ENCODE measurements at regions not wholly inside any gene's neighbourhood (a gene's known extent, or its start where the extent isn't known, plus 50 kb on each side); places are given as distances from the start of the nearest gene placed in this dataset.

- FAIRE-seq (no peak), DNase-seq (ENCODE audit: low spot score) (no peak), ATAC-seq (no peak)
- Histone ChIP-seq H3K36me3 (replicated peaks in 1 of 2; ENCODE audit: control insufficient read depth in 1 of 2, insufficient read depth in 2 of 2, low read length in 2 of 2) (no peaks in the 10 kb centered on the region), H3K4me3 (replicated peaks in 1 of 3; ENCODE audit: insufficient read depth in 1 of 3, low read depth in 2 of 3, low read length in 3 of 3) (no peak overlapping the region), H3K27me3 (ENCODE audit: control insufficient read depth in 1 of 2, insufficient read depth in 2 of 2, low read length in 2 of 2) (no peaks in the 10 kb centered on the region), H3K9ac (ENCODE audit: insufficient read depth, low read depth, low read length) (no peak overlapping the region), H3K4me2 (ENCODE audit: low read depth, low read length) (no peak overlapping the region), H4K20me1 (ENCODE audit: insufficient read depth, low read length) (no peaks in the 10 kb centered on the region), H3K9me3 (ENCODE audit: low read length) (no peaks in the 10 kb centered on the region), H3K79me2 (ENCODE audit: insufficient read depth, low read length) (no peaks in the 10 kb centered on the region), H3K4me1 (ENCODE audit: insufficient read depth, low read length) (no peaks in the 10 kb centered on the region), H2AFZ (ENCODE audit: low read length) (no peak overlapping the region), H3K27ac (ENCODE audit: extremely low read length, insufficient read depth, low read length) (no peak overlapping the region)
- intact Hi-C loops (cut with micrococcal nuclease; ENCODE audit: unreplicated experiment): no loop called here
- WGBS (ENCODE audit: low lambda C conversion rate): 20% methylated on average over 12 of the region's 12 CpGs
- POLR2A ChIA-PET: no interaction called here
- CTCF ChIA-PET (ENCODE audit: low intra/inter-chr PET ratio, low total read pairs): no interaction called here
- TF ChIP-seq SP1 (IDR thresholded peaks at IDR 0.05): no peak
- TF ChIP-seq SP1 (CRISPR knock-in tag; IDR thresholded peaks at IDR 0.05): no peak
- TF ChIP-seq, protein P1, sequence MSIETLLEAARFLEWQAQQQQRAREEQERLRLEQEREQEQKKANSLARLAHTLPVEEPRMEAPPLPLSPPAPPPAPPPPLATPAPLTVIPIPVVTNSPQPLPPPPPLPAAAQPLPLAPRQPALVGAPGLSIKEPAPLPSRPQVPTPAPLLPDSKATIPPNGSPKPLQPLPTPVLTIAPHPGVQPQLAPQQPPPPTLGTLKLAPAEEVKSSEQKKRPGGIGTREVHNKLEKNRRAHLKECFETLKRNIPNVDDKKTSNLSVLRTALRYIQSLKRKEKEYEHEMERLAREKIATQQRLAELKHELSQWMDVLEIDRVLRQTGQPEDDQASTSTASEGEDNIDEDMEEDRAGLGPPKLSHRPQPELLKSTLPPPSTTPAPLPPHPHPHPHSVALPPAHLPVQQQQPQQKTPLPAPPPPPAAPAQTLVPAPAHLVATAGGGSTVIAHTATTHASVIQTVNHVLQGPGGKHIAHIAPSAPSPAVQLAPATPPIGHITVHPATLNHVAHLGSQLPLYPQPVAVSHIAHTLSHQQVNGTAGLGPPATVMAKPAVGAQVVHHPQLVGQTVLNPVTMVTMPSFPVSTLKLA (IDR thresholded peaks at IDR 0.05): peak; percentile 75
- no TSS peak for BruUV-seq (replicated peaks)
- in situ Hi-C loops (cut with HindIII; ENCODE audit: extremely low pct_ligation_motif_present, low pct_unique_long_range_greater_than_20kb): no loop called here
These were observed 114.7 kb upstream of the TNP1 start for GRCh38 chr2:216974321-216975302.

- DNase-seq (ENCODE audit: low spot score): no peak
- Histone ChIP-seq H4K20me1 (ENCODE audit: insufficient read depth, low read length) (no peaks in the 10 kb centered on the region), H3K9ac (ENCODE audit: insufficient read depth, low read depth, low read length) (no peak overlapping the region), H3K4me1 (ENCODE audit: insufficient read depth, low read length) (no peaks in the 10 kb centered on the region), H3K4me2 (ENCODE audit: low read depth, low read length) (no peak overlapping the region), H3K79me2 (ENCODE audit: insufficient read depth, low read length) (no peaks in the 10 kb centered on the region), H3K27me3 (ENCODE audit: control insufficient read depth in 1 of 2, insufficient read depth in 2 of 2, low read length in 2 of 2) (no peaks in the 10 kb centered on the region), H3K4me3 (replicated peaks in 1 of 3; ENCODE audit: insufficient read depth in 1 of 3, low read depth in 2 of 3, low read length in 3 of 3) (no peak overlapping the region), H3K27ac (ENCODE audit: extremely low read length, insufficient read depth, low read length) (no peak overlapping the region), H3K36me3 (replicated peaks in 1 of 2; ENCODE audit: control insufficient read depth in 1 of 2, insufficient read depth in 2 of 2, low read length in 2 of 2) (no peaks in the 10 kb centered on the region), H3K9me3 (ENCODE audit: low read length) (no peaks in the 10 kb centered on the region), H2AFZ (ENCODE audit: low read length) (no peak overlapping the region)
- intact Hi-C loops (cut with micrococcal nuclease; ENCODE audit: unreplicated experiment) (no loop called here), in situ Hi-C loops (cut with HindIII; ENCODE audit: extremely low pct_ligation_motif_present, low pct_unique_long_range_greater_than_20kb) (no loop called here)
- no peak for ATAC-seq
- BruUV-seq (replicated peaks): no TSS peak
- 54% methylated on average over 2 of the region's 2 CpGs for WGBS (ENCODE audit: low lambda C conversion rate)
- FAIRE-seq: no peak
- POLR2A ChIA-PET: no interaction called here
- CTCF ChIA-PET (ENCODE audit: low intra/inter-chr PET ratio, low total read pairs): no interaction called here
- TF ChIP-seq, protein P2, sequence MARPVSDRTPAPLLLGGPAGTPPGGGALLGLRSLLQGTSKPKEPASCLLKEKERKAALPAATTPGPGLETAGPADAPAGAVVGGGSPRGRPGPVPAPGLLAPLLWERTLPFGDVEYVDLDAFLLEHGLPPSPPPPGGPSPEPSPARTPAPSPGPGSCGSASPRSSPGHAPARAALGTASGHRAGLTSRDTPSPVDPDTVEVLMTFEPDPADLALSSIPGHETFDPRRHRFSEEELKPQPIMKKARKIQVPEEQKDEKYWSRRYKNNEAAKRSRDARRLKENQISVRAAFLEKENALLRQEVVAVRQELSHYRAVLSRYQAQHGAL (CRISPR knock-in tag; IDR thresholded peaks at IDR 0.05; ENCODE audit: not compliant biosample characterization): no peak
- TF ChIP-seq MIXL1 (CRISPR knock-in tag; IDR thresholded peaks at IDR 0.05) (no peak), MATR3 (CRISPR knock-in tag; IDR thresholded peaks at IDR 0.05) (no peak), ARID2 (CRISPR knock-in tag; IDR thresholded peaks at IDR 0.05; ENCODE audit: borderline replicate concordance) (no peak), NR2F1 (CRISPR knock-in tag; IDR thresholded peaks at IDR 0.05) (no peak)
- TF ChIP-seq, protein P3, sequence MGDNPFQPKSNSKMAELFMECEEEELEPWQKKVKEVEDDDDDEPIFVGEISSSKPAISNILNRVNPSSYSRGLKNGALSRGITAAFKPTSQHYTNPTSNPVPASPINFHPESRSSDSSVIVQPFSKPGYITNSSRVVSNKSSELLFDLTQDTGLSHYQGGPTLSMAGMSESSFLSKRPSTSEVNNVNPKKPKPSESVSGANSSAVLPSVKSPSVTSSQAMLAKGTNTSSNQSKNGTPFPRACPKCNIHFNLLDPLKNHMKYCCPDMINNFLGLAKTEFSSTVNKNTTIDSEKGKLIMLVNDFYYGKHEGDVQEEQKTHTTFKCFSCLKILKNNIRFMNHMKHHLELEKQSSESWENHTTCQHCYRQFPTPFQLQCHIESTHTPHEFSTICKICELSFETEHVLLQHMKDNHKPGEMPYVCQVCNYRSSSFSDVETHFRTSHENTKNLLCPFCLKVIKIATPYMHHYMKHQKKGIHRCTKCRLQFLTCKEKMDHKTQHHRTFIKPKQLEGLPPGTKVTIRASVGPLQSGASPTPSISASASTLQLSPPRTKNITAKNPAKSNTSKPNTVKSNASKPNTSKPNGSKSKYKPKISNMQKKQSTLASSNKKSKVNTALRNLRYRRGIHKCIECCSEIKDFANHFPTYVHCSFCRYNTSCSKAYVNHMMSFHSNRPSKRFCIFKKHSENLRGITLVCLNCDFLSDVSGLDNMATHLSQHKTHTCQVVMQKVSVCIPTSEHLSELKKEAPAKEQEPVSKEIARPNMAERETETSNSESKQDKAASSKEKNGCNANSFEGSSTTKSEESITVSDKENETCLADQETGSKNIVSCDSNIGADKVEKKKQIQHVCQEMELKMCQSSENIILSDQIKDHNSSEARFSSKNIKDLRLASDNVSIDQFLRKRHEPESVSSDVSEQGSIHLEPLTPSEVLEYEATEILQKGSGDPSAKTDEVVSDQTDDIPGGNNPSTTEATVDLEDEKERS (CRISPR knock-in tag; IDR thresholded peaks at IDR 0.05): no peak
These were observed 111.7 kb upstream of the TNP1 start for GRCh38 chr2:216971593-216971992.
